Thymus (tissue), 11 donors: ENCODE measurements at regions not wholly inside any gene's neighbourhood (a gene's known extent, or its start where the extent isn't known, plus 50 kb on each side); places are given as distances from the start of the nearest gene placed in this dataset.

Experiments used
- DNase-seq, 9 donors: peaks; one replicate each; pipeline ENCODE4 v3.0.0-alpha.2; 2013; ENCODE audit warnings: low spot score in 9 of 9, low read depth in 6 of 9, missing footprints in 1 of 9
- H3K27ac ChIP-seq, 2 donors: one replicate each; pipeline ENCODE4 v1.5.1; 2013; ENCODE audit warnings: control low read depth in 1 of 2, low read depth in 1 of 2, low read length in 1 of 2, mild to moderate bottlenecking in 1 of 2, moderate library complexity in 1 of 2
- H3K27me3 ChIP-seq, 2 donors: one replicate each; pipeline ENCODE4 v1.5.1; 2013; ENCODE audit warnings: low read length in 1 of 2; ENCODE audit not compliant: control insufficient read depth in 2 of 2, insufficient read depth in 1 of 2
- H3K36me3 ChIP-seq, 2 donors: one replicate each; pipeline ENCODE4 v1.5.1; 2013; ENCODE audit warnings: low read length in 1 of 2, mild to moderate bottlenecking in 1 of 2, moderate library complexity in 1 of 2; ENCODE audit not compliant: control insufficient read depth in 2 of 2, insufficient read depth in 2 of 2
- H3K4me1 ChIP-seq, 2 donors: one replicate each; pipeline ENCODE4 v1.5.1; 2013; ENCODE audit warnings: low read length in 2 of 2; ENCODE audit not compliant: control insufficient read depth in 2 of 2, insufficient read depth in 2 of 2
- H3K4me3 ChIP-seq, 2 donors: one replicate each; pipeline ENCODE4 v1.5.1; 2013; ENCODE audit warnings: low read length in 2 of 2, control low read depth in 1 of 2, mild to moderate bottlenecking in 1 of 2
- H3K9me3 ChIP-seq, 2 donors: one replicate each; pipeline ENCODE4 v1.5.1; 2013; ENCODE audit warnings: low read length in 1 of 2, mild to moderate bottlenecking in 1 of 2; ENCODE audit not compliant: control insufficient read depth in 2 of 2, insufficient read depth in 1 of 2
- WGBS: extraction: QIAGEN DNeasy Blood & Tissue Kit; methylation state at CpG from one replicate; pipeline ENCODE4 v1.1.7; 2013; 5-methylcytosine and 5-hydroxymethylcytosine counted together
- donor health status: healthy.

- H3K36me3 ChIP-seq = no peaks in the 10 kb centered on the region
- no peak overlapping the region for H3K4me3 ChIP-seq
- H3K4me1 ChIP-seq = no peaks in the 10 kb centered on the region
- no peaks in the 10 kb centered on the region for H3K9me3 ChIP-seq
- WGBS = 0% methylated on average over 1 of the region's 1 CpG
- no peaks in the 10 kb centered on the region for H3K27me3 ChIP-seq
- DNase-seq = no peak
- H3K27ac ChIP-seq = no peak overlapping the region
Measured at GRCh38 chr4:117293784-117294183, 208.4 kb upstream of the TRAM1L1 start.

DNA sequence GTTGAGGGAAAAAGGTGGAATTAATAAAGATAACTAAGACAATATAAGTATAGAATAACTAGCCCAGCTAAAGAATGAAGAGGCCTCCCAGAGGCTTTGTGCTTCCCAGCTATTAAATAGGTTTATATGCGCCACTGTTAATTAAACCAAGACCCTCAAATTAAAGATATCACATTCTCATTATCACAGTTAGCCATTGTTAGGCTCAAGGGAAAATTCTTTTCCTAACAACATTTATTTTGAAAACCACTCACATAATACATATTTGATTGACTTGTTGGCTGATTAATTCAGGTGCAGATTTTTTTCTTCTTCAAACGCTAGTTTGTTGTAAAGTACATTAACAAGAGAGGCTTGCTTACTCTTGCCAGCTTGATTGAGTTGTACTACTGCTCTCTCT, 216.8 kb upstream of the TRAM1L1 start:
- no peak overlapping the region for H3K27ac ChIP-seq
- H3K27me3 ChIP-seq = no peaks in the 10 kb centered on the region
- H3K4me3 ChIP-seq = no peak overlapping the region
- H3K36me3 ChIP-seq = no peaks in the 10 kb centered on the region
- WGBS = 78% methylated on average over 2 of the region's 2 CpGs
- no peak for DNase-seq
- no peaks in the 10 kb centered on the region for H3K4me1 ChIP-seq
- no peaks in the 10 kb centered on the region for H3K9me3 ChIP-seq

- no peak for DNase-seq
- Histone ChIP-seq H3K36me3 (no peaks in the 10 kb centered on the region), H3K4me3 (no peak overlapping the region), H3K27ac (no peak overlapping the region), H3K27me3 (no peaks in the 10 kb centered on the region), H3K9me3 (no peaks in the 10 kb centered on the region), H3K4me1 (no peaks in the 10 kb centered on the region)
- 91% methylated on average over 2 of the region's 2 CpGs for WGBS
Measured at GRCh38 chr4:117311215-117311614, 225.8 kb upstream of the TRAM1L1 start.

GRCh38 chr4:117311989-117312388, 226.6 kb upstream of the TRAM1L1 start:
- WGBS = 94% methylated on average over 3 of the region's 3 CpGs

GRCh38 chr4:117324851-117325491, 239.6 kb upstream of the TRAM1L1 start:
- no peak overlapping the region for H3K27ac ChIP-seq
- H3K4me3 ChIP-seq = no peak overlapping the region
- H3K36me3 ChIP-seq = no peaks in the 10 kb centered on the region
- WGBS = 95% methylated on average over 1 of the region's 1 CpG
- no peaks in the 10 kb centered on the region for H3K4me1 ChIP-seq
- no peaks in the 10 kb centered on the region for H3K9me3 ChIP-seq
- H3K27me3 ChIP-seq = no peaks in the 10 kb centered on the region
- DNase-seq = no peak

More at GRCh38 chr4:117311989-117312388, 226.6 kb upstream of the TRAM1L1 start:
- Histone ChIP-seq H3K4me1 (no peaks in the 10 kb centered on the region), H3K9me3 (no peaks in the 10 kb centered on the region), H3K27ac (no peak overlapping the region), H3K27me3 (no peaks in the 10 kb centered on the region), H3K36me3 (no peaks in the 10 kb centered on the region), H3K4me3 (no peak overlapping the region)
- DNase-seq = no peak

DNA sequence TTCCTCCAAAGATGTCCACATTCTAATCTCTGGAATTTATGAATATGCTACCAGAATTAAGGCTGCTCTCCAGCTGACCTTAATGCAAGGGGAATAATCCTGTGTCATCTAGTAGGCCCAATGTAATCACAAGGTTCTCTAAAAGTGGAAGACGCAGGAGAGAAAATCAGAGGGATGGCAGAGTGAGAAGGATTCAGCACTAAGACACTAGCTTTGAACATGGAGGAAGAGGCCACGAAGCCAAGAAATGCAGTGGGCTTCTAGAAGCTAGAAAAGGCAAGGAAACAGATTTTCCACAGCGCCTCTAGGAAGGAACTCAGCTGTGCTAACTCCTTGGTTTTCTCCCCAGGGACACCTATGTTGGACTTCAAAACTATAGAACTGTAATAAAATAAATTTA, 240.7 kb upstream of the TRAM1L1 start:
- H3K27ac ChIP-seq = no peak overlapping the region
- H3K4me3 ChIP-seq = no peak overlapping the region
- H3K9me3 ChIP-seq = no peaks in the 10 kb centered on the region
- WGBS = 93% methylated on average over 3 of the region's 3 CpGs
- no peaks in the 10 kb centered on the region for H3K36me3 ChIP-seq
- no peak for DNase-seq
- H3K27me3 ChIP-seq = no peaks in the 10 kb centered on the region
- no peaks in the 10 kb centered on the region for H3K4me1 ChIP-seq

- WGBS = 95% methylated on average over 3 of the region's 3 CpGs
- no peaks in the 10 kb centered on the region for H3K9me3 ChIP-seq
- no peaks in the 10 kb centered on the region for H3K36me3 ChIP-seq
- DNase-seq = no peak
- H3K4me3 ChIP-seq = no peak overlapping the region
- H3K27me3 ChIP-seq = no peaks in the 10 kb centered on the region
- no peaks in the 10 kb centered on the region for H3K4me1 ChIP-seq
- no peak overlapping the region for H3K27ac ChIP-seq
Measured at GRCh38 chr4:117327491-117327890, 242.1 kb upstream of the TRAM1L1 start.

DNA sequence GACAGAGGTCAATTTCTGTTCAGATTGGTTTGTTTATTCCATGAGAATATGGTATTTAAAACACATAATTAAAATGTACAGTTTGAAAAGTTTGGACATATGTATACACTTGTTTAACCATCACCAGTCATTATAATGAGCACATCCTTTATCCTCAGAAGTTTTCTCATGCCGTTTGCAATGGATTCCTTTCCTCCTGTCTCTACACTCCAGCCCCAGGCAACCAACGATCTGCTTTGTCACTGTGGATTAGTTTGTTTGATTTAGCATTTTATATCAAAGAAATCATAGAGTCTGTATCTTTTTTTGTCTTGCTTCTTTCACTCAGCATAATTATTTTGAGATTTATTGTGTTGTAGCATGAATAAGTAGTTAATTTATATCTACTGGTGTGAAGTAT, 243.0 kb upstream of the TRAM1L1 start:
- 80% methylated on average over 2 of the region's 2 CpGs for WGBS
- no peaks in the 10 kb centered on the region for H3K9me3 ChIP-seq
- H3K4me1 ChIP-seq = no peaks in the 10 kb centered on the region
- no peak overlapping the region for H3K4me3 ChIP-seq
- H3K27ac ChIP-seq = no peak overlapping the region
- H3K27me3 ChIP-seq = no peaks in the 10 kb centered on the region
- H3K36me3 ChIP-seq = no peaks in the 10 kb centered on the region
- no peak for DNase-seq

GRCh38 chr4:117331817-117332216, 246.4 kb upstream of the TRAM1L1 start:
- Histone ChIP-seq H3K27ac (no peak overlapping the region), H3K4me1 (no peaks in the 10 kb centered on the region), H3K27me3 (no peaks in the 10 kb centered on the region), H3K9me3 (no peaks in the 10 kb centered on the region), H3K36me3 (no peaks in the 10 kb centered on the region), H3K4me3 (no peak overlapping the region)
- 88% methylated on average over 4 of the region's 4 CpGs for WGBS
- no peak for DNase-seq
